HCT116 (cell line): ENCODE measurements at regions not wholly inside any gene's neighbourhood (a gene's known extent, or its start where the extent isn't known, plus 50 kb on each side); places are given as distances from the start of the nearest gene placed in this dataset.

Experiments used
- ATAC-seq: fragments of 200-7000 bp; cut with Tn5 transposase; 2 replicates; pipeline ENCODE4 v1.9.1; 2020; ENCODE audit warnings: mild to moderate bottlenecking, moderate library complexity
- BruUV-seq: library from RNA; stranded (reverse); fragments of 400-500 nt; replicated peaks from 2 replicates; lab custom pipeline; 2021; lab: Mats Ljungman, UMichigan
- CTCF ChIA-PET: fragments of 300-600 bp; sonication (Branson Sonifier 250); formaldehyde crosslinking; loops from one replicate; lab custom pipeline; 2021; ENCODE audit warnings: antibody characterized with exemption; lab: Charles Lee
- POLR2A ChIA-PET: fragments of 300-600, 350-600 bp; sonication (Branson Sonifier 250); formaldehyde crosslinking; loops from one replicate; lab custom pipeline; 2021; ENCODE audit warnings: antibody characterized with exemption; lab: Charles Lee
- RAD21 ChIA-PET, 2 experiments: fragments of 300-600 bp; sonication (Branson Sonifier 250); formaldehyde crosslinking; loops; one replicate each; lab custom pipeline; 2023; ENCODE audit warnings: low total read pairs in 2 of 2; ENCODE audit not compliant: uncharacterized antibody in 2 of 2, unreplicated experiment in 2 of 2, low non-redundant PET in 1 of 2; lab: Charles Lee
- DNase-seq: peaks from one replicate; pipeline ENCODE4 v3.0.0-alpha.2; 2010; ENCODE audit warnings: low read depth, low spot score
- H2AFZ ChIP-seq: fragments of 200-600 bp; shearing (Covaris generic), sonication (generic); 2 replicates; pipeline ENCODE4 v1.6.1; 2017; ENCODE audit warnings: low read depth, mixed run types, mixed read lengths, antibody characterized with exemption, low read length; ENCODE audit not compliant: poor library complexity, severe bottlenecking
- H3K27ac ChIP-seq: 2 replicates; pipeline ENCODE4 v1.5.1; 2012; ENCODE audit warnings: low read depth, low read length
- H3K27me3 ChIP-seq: fragments of 200-600 bp; sonication (generic); 2 replicates; pipeline ENCODE4 v1.6.1; 2016; ENCODE audit warnings: mixed run types, low read length, mixed read lengths; ENCODE audit not compliant: insufficient read depth
- H3K36me3 ChIP-seq, 2 experiments: fragments of 200-500 bp in 1 of 2; fragments of 200-600 bp in 1 of 2; sonication (Bioruptor generic) in 1 of 2; sonication (generic) in 1 of 2; 2 replicates each; pipeline versions ENCODE4 v1.5.1 to v1.6.1; 2014 to 2016; ENCODE audit warnings: low read length in 2 of 2, inconsistent platforms in 1 of 2, mixed read lengths in 1 of 2, mixed run types in 1 of 2; ENCODE audit not compliant: insufficient read depth in 2 of 2, control insufficient read depth in 1 of 2
- H3K4me1 ChIP-seq, 2 experiments: fragments of 200-600 bp in 1 of 2; sonication (generic) in 1 of 2; 2 replicates each; pipeline versions ENCODE4 v1.5.1 to v1.6.1; 2012 to 2017; ENCODE audit warnings: low read length in 2 of 2, inconsistent platforms in 1 of 2, mild to moderate bottlenecking in 1 of 2, mixed read lengths in 1 of 2, mixed run types in 1 of 2, moderate library complexity in 1 of 2; ENCODE audit not compliant: insufficient read depth in 2 of 2, control insufficient read depth in 1 of 2
- H3K4me2 ChIP-seq: fragments of 200-600 bp; sonication (generic); 2 replicates; pipeline ENCODE4 v1.6.1; 2017; ENCODE audit warnings: mixed run types, low read length, mixed read lengths
- H3K4me3 ChIP-seq, 2 experiments: fragments of 200-600 bp in 1 of 2; sonication (generic) in 1 of 2; replicated peaks in 1 of 2; 2 replicates each; pipeline ENCODE4 v1.5.1; 2011 to 2016; ENCODE audit warnings: low read length in 2 of 2, control low read depth in 1 of 2, low read depth in 1 of 2, mild to moderate bottlenecking in 1 of 2, mixed read lengths in 1 of 2, mixed run types in 1 of 2
- H3K79me2 ChIP-seq: fragments of 200-600 bp; sonication (generic); 2 replicates; pipeline ENCODE4 v1.6.1; 2017; ENCODE audit warnings: mild to moderate bottlenecking, mixed run types, low read length, moderate library complexity, mixed read lengths; ENCODE audit not compliant: insufficient read depth
- H3K9ac ChIP-seq: fragments of 200-600 bp; sonication (generic); 2 replicates; pipeline ENCODE4 v1.6.1; 2016; ENCODE audit warnings: low read length, mixed read lengths
- H3K9me2 ChIP-seq: fragments of 200-600 bp; sonication (generic), shearing (Covaris generic); 2 replicates; pipeline ENCODE4 v1.6.1; 2017; ENCODE audit warnings: mixed run types, mild to moderate bottlenecking, moderate library complexity; ENCODE audit not compliant: insufficient read depth
- H3K9me3 ChIP-seq, 2 experiments: fragments of 200-500 bp in 1 of 2; fragments of 200-600 bp in 1 of 2; sonication (Bioruptor generic) in 1 of 2; sonication (generic) in 1 of 2; 2 replicates each; pipeline ENCODE4 v1.6.1; 2014 to 2017; ENCODE audit warnings: low read length in 2 of 2, mixed read lengths in 2 of 2, inconsistent platforms in 1 of 2, low read depth in 1 of 2, mild to moderate bottlenecking in 1 of 2, mixed run types in 1 of 2, moderate library complexity in 1 of 2; ENCODE audit not compliant: control insufficient read depth in 1 of 2, insufficient read depth in 1 of 2
- H4K20me1 ChIP-seq: fragments of 200-600 bp; sonication (generic), shearing (Covaris generic); 2 replicates; pipeline ENCODE4 v1.6.1; 2017; ENCODE audit warnings: mixed run types, mild to moderate bottlenecking, moderate library complexity; ENCODE audit not compliant: insufficient read depth
- POLR2A ChIP-seq: IDR thresholded peaks from 2 replicates; pipeline ENCODE4 v1.7.0; 2011; ENCODE audit warnings: borderline replicate concordance; ENCODE audit not compliant: insufficient read depth, insufficient read length; ENCODE audit errors: extremely low read depth
- REST ChIP-seq: IDR thresholded peaks from 2 replicates; pipeline ENCODE4 v1.6.1; 2012; ENCODE audit warnings: low read depth
- ZBTB33 ChIP-seq: IDR thresholded peaks from 2 replicates; pipeline ENCODE4 v1.6.1; 2011; ENCODE audit warnings: mild to moderate bottlenecking, low read length, moderate library complexity; ENCODE audit not compliant: insufficient replicate concordance; ENCODE audit errors: extremely low read depth
- intact Hi-C: fragments of 100-400 bp; cut with micrococcal nuclease; formaldehyde crosslinking; loops from 2 replicates; pipeline ENCODE4 v1.10.0; 2022

GRCh38 chr11:91955206-91955605 is 269.4 kb upstream of the FAT3 start (continued):
- no peak for TF ChIP-seq ZBTB33

GRCh38 chr11:91952056-91952455 is 272.6 kb upstream of the FAT3 start:
- BruUV-seq = no TSS peak
- POLR2A ChIA-PET = no interaction called here
- intact Hi-C loops = no loop called here
- TF ChIP-seq REST = no peak
- TF ChIP-seq POLR2A = no peak
- Histone ChIP-seq H3K9me3 (peaks cover 4 to 22% of the 10 kb centered on the region in 2 experiments; a peak in 2 of 4 replicates), H3K27me3 (no peaks in the 10 kb centered on the region), H3K4me2 (no peak overlapping the region), H3K4me3 (no peak overlapping the region), H3K27ac (no peak overlapping the region), H2AFZ (no peak overlapping the region), H3K4me1 (no peaks in the 10 kb centered on the region), H3K79me2 (no peaks in the 10 kb centered on the region), H3K36me3 (no peaks in the 10 kb centered on the region), H4K20me1 (no peaks in the 10 kb centered on the region), H3K9ac (no peak overlapping the region), H3K9me2 (no peaks in the 10 kb centered on the region)
- CTCF ChIA-PET = no interaction called here
- ATAC-seq = no peak
- RAD21 ChIA-PET = no interaction called here
- no peak for DNase-seq
